ENCODE measurements at regions not wholly inside any gene's neighbourhood (a gene's known extent, or its start where the extent isn't known, plus 50 kb on each side); places are given as distances from the start of the nearest gene placed in this dataset.

DNA sequence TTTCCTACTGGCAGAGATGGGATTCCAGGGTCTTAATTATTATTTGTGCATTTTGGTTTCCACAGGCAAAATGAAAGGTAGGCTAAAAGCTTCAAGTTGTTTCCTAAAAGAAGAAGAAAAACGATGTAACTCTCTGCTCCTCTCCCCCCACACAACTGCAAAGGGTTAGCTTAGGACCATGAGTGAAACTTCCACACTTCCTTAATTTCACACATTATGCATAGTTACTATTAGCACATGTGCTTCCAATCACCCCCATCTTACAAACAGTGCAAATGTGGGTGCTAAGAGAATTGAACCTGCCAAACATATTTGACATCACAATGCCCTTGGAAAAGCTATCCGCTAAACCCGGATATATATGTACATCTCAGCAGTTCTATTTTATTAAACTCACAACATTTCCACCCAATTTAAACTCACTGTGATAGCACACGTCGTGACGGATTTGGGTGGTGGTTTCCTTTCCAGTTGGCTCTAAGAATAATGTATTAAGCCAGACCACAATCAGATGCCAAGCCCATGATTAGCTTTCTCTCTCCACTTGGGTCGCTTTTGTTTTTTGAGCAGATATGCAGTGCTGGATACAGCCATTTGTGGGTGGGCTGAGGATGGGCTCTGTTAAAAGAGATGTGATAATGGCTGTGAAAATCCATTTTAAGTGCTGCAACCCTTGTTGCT lies 245.0 kb upstream of the POU2AF2 start:
- H3K36me3 ChIP-seq (ENCODE audit: insufficient read depth, insufficient read length, low read length), result no peaks in the 10 kb centered on the region
- no peak for DNase-seq (ENCODE audit: low read depth, low spot score)
- no peaks in the 10 kb centered on the region for H3K9me3 ChIP-seq (ENCODE audit: insufficient read depth, low read length)
- H3K4me3 ChIP-seq (ENCODE audit: insufficient read length, low read depth), result no peak overlapping the region
- no peak overlapping the region for H3K9ac ChIP-seq (ENCODE audit: insufficient read length, low read depth)
- H3K4me1 ChIP-seq (ENCODE audit: insufficient read depth, insufficient read length), result no peaks in the 10 kb centered on the region
- H3K27me3 ChIP-seq (ENCODE audit: insufficient read depth, insufficient read length), result no peaks in the 10 kb centered on the region
- no peak for TF ChIP-seq SUZ12 (IDR thresholded peaks at IDR 0.05; ENCODE audit: extremely low read depth, insufficient read depth, insufficient read length)
- no peak for TF ChIP-seq ZNF274 (IDR thresholded peaks at IDR 0.05; ENCODE audit: low read depth, low read length)
- TF ChIP-seq YY1 (IDR thresholded peaks at IDR 0.05; ENCODE audit: insufficient read depth, insufficient read length), result no peak

DNA sequence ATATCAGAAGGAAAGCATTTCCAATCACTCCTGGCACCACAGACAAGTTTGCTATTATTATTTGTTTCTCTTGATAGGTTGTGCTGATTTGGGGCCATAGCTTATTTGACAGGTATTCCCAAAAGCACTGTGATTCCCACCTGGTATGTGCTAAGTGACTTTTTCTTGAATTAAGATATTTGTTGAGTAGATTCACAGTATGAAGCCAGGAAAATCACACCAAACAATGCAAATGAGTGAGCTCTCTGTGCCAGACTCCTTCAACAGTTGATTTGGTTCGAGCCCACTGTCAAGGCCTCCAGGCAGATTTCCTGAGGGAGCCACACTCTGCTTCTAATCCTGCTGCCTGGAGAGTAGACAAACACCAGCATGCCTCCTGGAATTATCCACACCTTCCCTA lies 253.0 kb upstream of the POU2AF2 start:
- H3K9ac ChIP-seq (ENCODE audit: insufficient read length, low read depth), result no peak overlapping the region
- no peaks in the 10 kb centered on the region for H3K36me3 ChIP-seq (ENCODE audit: insufficient read depth, insufficient read length, low read length)
- TF ChIP-seq YY1 (IDR thresholded peaks at IDR 0.05; ENCODE audit: insufficient read depth, insufficient read length) (no peak), ZNF274 (IDR thresholded peaks at IDR 0.05; ENCODE audit: low read depth, low read length) (no peak), SUZ12 (IDR thresholded peaks at IDR 0.05; ENCODE audit: extremely low read depth, insufficient read depth, insufficient read length) (no peak)
- no peaks in the 10 kb centered on the region for H3K9me3 ChIP-seq (ENCODE audit: insufficient read depth, low read length)
- H3K4me1 ChIP-seq (ENCODE audit: insufficient read depth, insufficient read length), result no peaks in the 10 kb centered on the region
- no peaks in the 10 kb centered on the region for H3K27me3 ChIP-seq (ENCODE audit: insufficient read depth, insufficient read length)
- DNase-seq (ENCODE audit: low read depth, low spot score), result no peak
- no peak overlapping the region for H3K4me3 ChIP-seq (ENCODE audit: insufficient read length, low read depth)

DNA sequence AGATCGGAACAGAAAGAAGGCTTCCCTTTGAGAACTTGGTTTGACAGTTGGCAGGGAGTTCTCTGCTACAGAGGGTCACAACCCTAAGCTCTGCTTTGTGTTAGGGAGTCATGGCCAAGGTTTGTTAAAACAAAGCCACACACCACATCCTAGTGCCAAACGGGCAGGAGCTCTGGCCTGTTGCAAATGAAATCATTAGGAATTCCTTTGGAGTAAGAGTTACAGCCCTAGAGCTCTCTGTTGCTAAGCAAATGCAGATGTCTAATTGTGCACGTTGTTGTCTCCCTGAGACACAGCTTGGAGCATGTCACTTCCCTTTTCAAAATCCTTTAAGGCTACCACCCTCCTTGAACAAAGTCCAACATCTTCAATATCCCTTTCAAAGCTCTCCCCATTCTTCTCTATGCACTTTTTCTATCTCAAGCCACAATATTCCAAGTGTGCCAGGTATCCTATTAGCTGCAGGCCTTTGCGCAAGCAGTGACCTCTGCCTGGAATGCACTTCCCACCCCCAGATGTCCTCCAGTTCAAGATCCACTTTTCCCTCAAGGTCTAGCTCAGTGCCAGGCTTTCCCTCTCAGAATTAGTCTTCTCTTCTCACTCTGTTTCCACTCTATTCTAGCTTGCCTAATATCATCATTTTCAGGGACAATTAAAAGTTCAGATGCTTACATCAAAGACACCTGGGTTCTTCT lies 253.7 kb upstream of the POU2AF2 start:
- Histone ChIP-seq H3K27me3 (ENCODE audit: insufficient read depth, insufficient read length) (no peaks in the 10 kb centered on the region), H3K9me3 (ENCODE audit: insufficient read depth, low read length) (no peaks in the 10 kb centered on the region), H3K9ac (ENCODE audit: insufficient read length, low read depth) (no peak overlapping the region), H3K4me1 (ENCODE audit: insufficient read depth, insufficient read length) (no peaks in the 10 kb centered on the region), H3K4me3 (ENCODE audit: insufficient read length, low read depth) (no peak overlapping the region), H3K36me3 (ENCODE audit: insufficient read depth, insufficient read length, low read length) (no peaks in the 10 kb centered on the region)
- no peak for TF ChIP-seq SUZ12 (IDR thresholded peaks at IDR 0.05; ENCODE audit: extremely low read depth, insufficient read depth, insufficient read length)
- no peak for DNase-seq (ENCODE audit: low read depth, low spot score)

DNA sequence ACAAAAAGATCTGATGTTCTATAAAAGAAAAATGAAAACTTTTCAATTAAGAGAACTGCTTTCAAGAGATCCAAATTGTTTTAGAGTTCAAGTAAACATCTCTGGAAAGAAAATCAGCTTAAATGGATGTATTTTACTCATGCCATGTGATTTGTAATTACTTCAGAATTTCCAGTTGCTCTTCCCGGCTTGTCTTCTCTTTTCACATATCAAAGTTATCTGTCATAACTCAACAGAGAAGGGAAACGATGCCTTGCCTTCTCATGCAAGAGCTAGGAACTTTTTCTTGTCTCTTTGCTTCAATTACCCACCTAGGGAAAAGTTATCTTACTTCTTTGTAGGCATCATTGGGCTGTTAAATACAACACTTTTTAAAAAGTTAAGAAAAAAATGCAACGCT lies 255.2 kb upstream of the POU2AF2 start:
- DNase-seq (ENCODE audit: low read depth, low spot score), result no peak
- H3K9me3 ChIP-seq (ENCODE audit: insufficient read depth, low read length), result no peaks in the 10 kb centered on the region
- H3K4me1 ChIP-seq (ENCODE audit: insufficient read depth, insufficient read length), result no peaks in the 10 kb centered on the region
- H3K27me3 ChIP-seq (ENCODE audit: insufficient read depth, insufficient read length), result no peaks in the 10 kb centered on the region
- no peak for TF ChIP-seq SUZ12 (IDR thresholded peaks at IDR 0.05; ENCODE audit: extremely low read depth, insufficient read depth, insufficient read length)
- TF ChIP-seq YY1 (IDR thresholded peaks at IDR 0.05; ENCODE audit: insufficient read depth, insufficient read length), result no peak
- no peak for TF ChIP-seq ZNF274 (IDR thresholded peaks at IDR 0.05; ENCODE audit: low read depth, low read length)
- H3K36me3 ChIP-seq (ENCODE audit: insufficient read depth, insufficient read length, low read length), result no peaks in the 10 kb centered on the region
- H3K4me3 ChIP-seq (ENCODE audit: insufficient read length, low read depth), result no peak overlapping the region
- no peak overlapping the region for H3K9ac ChIP-seq (ENCODE audit: insufficient read length, low read depth)

GRCh38 chr11:110989428-110990133 lies 255.9 kb upstream of the POU2AF2 start:
- no peak for DNase-seq (ENCODE audit: low read depth, low spot score)
- TF ChIP-seq ZNF274 (IDR thresholded peaks at IDR 0.05; ENCODE audit: low read depth, low read length) (no peak), YY1 (IDR thresholded peaks at IDR 0.05; ENCODE audit: insufficient read depth, insufficient read length) (no peak), SUZ12 (IDR thresholded peaks at IDR 0.05; ENCODE audit: extremely low read depth, insufficient read depth, insufficient read length) (no peak)
- Histone ChIP-seq H3K36me3 (ENCODE audit: insufficient read depth, insufficient read length, low read length) (no peaks in the 10 kb centered on the region), H3K4me3 (ENCODE audit: insufficient read length, low read depth) (no peak overlapping the region), H3K9ac (ENCODE audit: insufficient read length, low read depth) (no peak overlapping the region), H3K27me3 (ENCODE audit: insufficient read depth, insufficient read length) (no peaks in the 10 kb centered on the region), H3K9me3 (ENCODE audit: insufficient read depth, low read length) (no peaks in the 10 kb centered on the region), H3K4me1 (ENCODE audit: insufficient read depth, insufficient read length) (no peaks in the 10 kb centered on the region)

- no peak for DNase-seq (ENCODE audit: low read depth, low spot score)
Measured at GRCh38 chr11:110988671-110989070, 256.9 kb upstream of the POU2AF2 start.

GRCh38 chr11:110986016-110986415 lies 259.5 kb upstream of the POU2AF2 start:
- TF ChIP-seq YY1 (IDR thresholded peaks at IDR 0.05; ENCODE audit: insufficient read depth, insufficient read length), result no peak
- TF ChIP-seq ZNF274 (IDR thresholded peaks at IDR 0.05; ENCODE audit: low read depth, low read length), result no peak
- TF ChIP-seq SUZ12 (IDR thresholded peaks at IDR 0.05; ENCODE audit: extremely low read depth, insufficient read depth, insufficient read length), result no peak
- no peaks in the 10 kb centered on the region for H3K27me3 ChIP-seq (ENCODE audit: insufficient read depth, insufficient read length)
- no peak overlapping the region for H3K9ac ChIP-seq (ENCODE audit: insufficient read length, low read depth)
- no peak overlapping the region for H3K4me3 ChIP-seq (ENCODE audit: insufficient read length, low read depth)
- H3K4me1 ChIP-seq (ENCODE audit: insufficient read depth, insufficient read length), result no peaks in the 10 kb centered on the region
- DNase-seq (ENCODE audit: low read depth, low spot score), result no peak
- H3K36me3 ChIP-seq (ENCODE audit: insufficient read depth, insufficient read length, low read length), result no peaks in the 10 kb centered on the region
- no peaks in the 10 kb centered on the region for H3K9me3 ChIP-seq (ENCODE audit: insufficient read depth, low read length)

More at GRCh38 chr11:110988671-110989070, 256.9 kb upstream of the POU2AF2 start:
- Histone ChIP-seq H3K9ac (ENCODE audit: insufficient read length, low read depth) (no peak overlapping the region), H3K27me3 (ENCODE audit: insufficient read depth, insufficient read length) (no peaks in the 10 kb centered on the region), H3K36me3 (ENCODE audit: insufficient read depth, insufficient read length, low read length) (no peaks in the 10 kb centered on the region), H3K9me3 (ENCODE audit: insufficient read depth, low read length) (no peaks in the 10 kb centered on the region), H3K4me3 (ENCODE audit: insufficient read length, low read depth) (no peak overlapping the region), H3K4me1 (ENCODE audit: insufficient read depth, insufficient read length) (no peaks in the 10 kb centered on the region)
- no peak for TF ChIP-seq ZNF274 (IDR thresholded peaks at IDR 0.05; ENCODE audit: low read depth, low read length)
- TF ChIP-seq YY1 (IDR thresholded peaks at IDR 0.05; ENCODE audit: insufficient read depth, insufficient read length), result no peak
- no peak for TF ChIP-seq SUZ12 (IDR thresholded peaks at IDR 0.05; ENCODE audit: extremely low read depth, insufficient read depth, insufficient read length)
